ENCODE measurements at regions not wholly inside any gene's neighbourhood (a gene's known extent, or its start where the extent isn't known, plus 50 kb on each side); places are given as distances from the start of the nearest gene placed in this dataset.

DNA sequence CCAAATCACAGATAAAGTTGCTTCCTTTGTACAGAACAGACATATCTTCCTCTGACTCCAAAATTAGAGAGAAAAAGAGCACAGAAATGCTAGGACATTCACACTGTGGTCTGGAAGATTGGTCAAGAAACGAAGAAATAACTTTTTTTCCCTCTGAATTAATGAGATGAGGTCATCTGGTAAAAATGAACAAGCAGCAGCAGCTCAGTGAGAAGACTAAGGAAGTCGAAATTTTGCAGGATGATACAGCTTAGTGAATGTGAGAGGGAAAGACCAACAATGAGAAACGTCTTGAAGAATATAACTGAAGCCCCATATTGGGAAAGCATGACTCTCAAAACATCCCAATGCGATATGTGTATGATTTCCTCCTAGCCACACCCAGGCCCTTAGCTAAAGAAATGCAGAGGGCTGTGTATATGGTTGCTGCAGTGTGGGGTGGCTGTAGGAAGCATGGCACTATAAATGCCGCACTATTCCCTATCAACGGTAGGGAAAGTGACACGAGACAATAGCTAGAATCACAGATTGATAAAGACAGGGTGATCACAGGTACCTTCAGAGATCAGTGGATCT, 208.6 kb downstream of the VEGFC start:
- intact Hi-C loops (cut with DNase I): no loop called here
- Histone ChIP-seq H3K9me3 (no peaks in the 10 kb centered on the region), H3K27me3 (no peaks in the 10 kb centered on the region), H3K36me3 (no peaks in the 10 kb centered on the region), H3K4me1 (no peaks in the 10 kb centered on the region), H3K27ac (no peak overlapping the region), H3K4me3 (no peak overlapping the region)
- TF ChIP-seq, protein P1, sequence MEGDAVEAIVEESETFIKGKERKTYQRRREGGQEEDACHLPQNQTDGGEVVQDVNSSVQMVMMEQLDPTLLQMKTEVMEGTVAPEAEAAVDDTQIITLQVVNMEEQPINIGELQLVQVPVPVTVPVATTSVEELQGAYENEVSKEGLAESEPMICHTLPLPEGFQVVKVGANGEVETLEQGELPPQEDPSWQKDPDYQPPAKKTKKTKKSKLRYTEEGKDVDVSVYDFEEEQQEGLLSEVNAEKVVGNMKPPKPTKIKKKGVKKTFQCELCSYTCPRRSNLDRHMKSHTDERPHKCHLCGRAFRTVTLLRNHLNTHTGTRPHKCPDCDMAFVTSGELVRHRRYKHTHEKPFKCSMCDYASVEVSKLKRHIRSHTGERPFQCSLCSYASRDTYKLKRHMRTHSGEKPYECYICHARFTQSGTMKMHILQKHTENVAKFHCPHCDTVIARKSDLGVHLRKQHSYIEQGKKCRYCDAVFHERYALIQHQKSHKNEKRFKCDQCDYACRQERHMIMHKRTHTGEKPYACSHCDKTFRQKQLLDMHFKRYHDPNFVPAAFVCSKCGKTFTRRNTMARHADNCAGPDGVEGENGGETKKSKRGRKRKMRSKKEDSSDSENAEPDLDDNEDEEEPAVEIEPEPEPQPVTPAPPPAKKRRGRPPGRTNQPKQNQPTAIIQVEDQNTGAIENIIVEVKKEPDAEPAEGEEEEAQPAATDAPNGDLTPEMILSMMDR (IDR thresholded peaks at IDR 0.05): no peak
- no peak for ATAC-seq
- WGBS, 2 donors: 75 to 77% methylated on average over 7 of the region's 7 CpGs
- no peak for DNase-seq

DNA sequence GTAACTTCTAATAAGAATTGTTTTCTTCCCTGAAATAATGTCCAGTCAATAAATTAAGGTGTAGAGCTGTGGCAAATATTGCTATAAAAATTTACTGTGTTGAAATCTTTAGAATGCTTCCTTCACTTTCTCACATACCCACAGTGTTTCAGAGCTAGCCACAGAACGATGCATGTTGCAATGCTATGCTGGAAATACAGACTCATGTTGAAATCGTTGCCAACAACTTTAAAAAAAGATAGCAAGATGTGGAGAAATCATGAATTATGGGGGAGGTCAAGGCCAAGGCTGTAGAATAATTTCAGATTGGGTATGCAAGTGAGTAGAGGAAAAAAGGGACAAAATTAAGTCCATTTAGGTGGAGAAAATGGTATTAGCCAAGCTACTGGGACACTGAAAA, 204.8 kb downstream of the VEGFC start:
- TF ChIP-seq, protein P1 (IDR thresholded peaks at IDR 0.05): no peak
- Histone ChIP-seq H3K27ac (no peak overlapping the region), H3K36me3 (no peaks in the 10 kb centered on the region), H3K9me3 (peaks cover 0 to 11% (median 0%) of the 10 kb centered on the region in 11 donors), H3K4me3 (no peak overlapping the region), H3K4me1 (no peaks in the 10 kb centered on the region), H3K27me3 (no peaks in the 10 kb centered on the region)
- 57 to 73% methylated on average over 2 of the region's 2 CpGs for WGBS, 2 donors
- ATAC-seq (no peak), DNase-seq (no peak)
- intact Hi-C loops (cut with DNase I): no loop called here

DNA sequence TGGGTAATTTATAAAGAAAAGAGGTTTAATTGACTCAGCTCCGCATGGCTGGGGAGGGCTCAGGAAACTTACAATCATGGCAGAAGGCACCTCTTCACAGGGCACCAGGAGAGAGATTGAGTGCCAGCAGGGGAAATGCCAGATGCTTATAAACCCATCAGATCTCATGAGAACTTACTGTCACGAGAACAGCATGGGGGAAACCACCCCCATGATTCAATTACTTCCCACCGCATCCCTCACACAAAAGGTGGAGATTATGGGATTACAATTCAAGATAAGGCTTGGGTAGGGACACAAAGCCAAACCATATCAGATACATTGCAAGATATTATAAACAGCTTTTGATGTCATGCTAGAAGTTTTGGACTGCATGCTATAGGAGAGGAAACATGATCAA, 204.3 kb downstream of the VEGFC start:
- Histone ChIP-seq H3K4me3 (no peak overlapping the region), H3K9me3 (peaks cover 0 to 13% (median 0%) of the 10 kb centered on the region in 11 donors), H3K4me1 (no peaks in the 10 kb centered on the region), H3K27ac (no peak overlapping the region), H3K36me3 (no peaks in the 10 kb centered on the region), H3K27me3 (no peaks in the 10 kb centered on the region)
- intact Hi-C loops (cut with DNase I): no loop called here
- TF ChIP-seq, protein P1 (IDR thresholded peaks at IDR 0.05): no peak
- no peak for ATAC-seq
- DNase-seq: no peak
- WGBS, 2 donors: 83 to 85% methylated on average over 3 of the region's 3 CpGs

DNA sequence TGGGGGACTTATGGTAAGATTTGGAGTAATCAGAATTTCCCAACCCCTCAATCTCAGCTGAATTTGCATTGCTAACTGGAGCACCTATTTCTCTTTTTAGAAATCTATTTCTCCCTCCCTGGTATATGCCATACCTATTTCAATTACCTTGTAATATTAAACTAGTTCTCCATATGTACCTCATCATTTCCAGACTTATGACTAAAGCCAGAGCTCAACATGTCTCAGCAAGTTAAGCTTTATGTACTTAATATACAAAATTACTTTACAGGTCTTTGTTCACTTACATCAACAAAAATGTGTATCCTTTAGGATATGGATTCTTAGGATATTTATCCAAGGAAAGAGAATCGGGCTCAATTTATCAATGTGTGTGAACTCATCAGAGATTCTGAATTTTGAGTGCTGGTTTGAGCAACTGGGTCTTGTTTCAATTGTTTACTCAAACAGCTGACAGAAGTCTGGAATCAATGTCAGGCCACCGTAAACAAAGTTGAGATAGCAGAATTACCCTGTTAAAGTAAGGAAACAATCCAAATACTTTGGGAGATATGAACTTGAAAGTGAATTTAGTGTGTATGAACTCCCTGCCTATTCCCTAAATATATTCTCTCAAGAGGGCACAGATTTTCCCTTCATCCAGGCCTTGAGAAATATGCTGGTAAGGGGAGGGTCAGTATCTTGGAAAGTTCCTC, 199.6 kb downstream of the VEGFC start:
- no peak overlapping the region for H3K27ac ChIP-seq
- DNase-seq (no peak), ATAC-seq (no peak)
- no peaks in the 10 kb centered on the region for H3K27me3 ChIP-seq
- peaks cover 0 to 21% (median 0%) of the 10 kb centered on the region in 11 donors for H3K9me3 ChIP-seq
- no peaks in the 10 kb centered on the region for H3K4me1 ChIP-seq
- TF ChIP-seq, protein P1 (IDR thresholded peaks at IDR 0.05): no peak
- no peaks in the 10 kb centered on the region for H3K36me3 ChIP-seq
- no peak overlapping the region for H3K4me3 ChIP-seq
- 64 to 67% methylated on average over 2 of the region's 2 CpGs for whole genome bisulfite sequencing, 2 donors
- intact Hi-C loops (cut with DNase I): no loop called here
